Gastrocnemius medialis (tissue), 4 donors: ENCODE measurements at regions not wholly inside any gene's neighbourhood (a gene's known extent, or its start where the extent isn't known, plus 50 kb on each side); places are given as distances from the start of the nearest gene placed in this dataset.

ENCODE experiments used
- ATAC-seq, 2 donors: fragments of 150-250 bp; one replicate each; pipeline ENCODE4 v1.9.1; 2016
- DNase-seq, 2 donors: peaks; one replicate each; pipeline ENCODE4 v3.0.0-alpha.2; 2019
- H3K27ac ChIP-seq, 4 donors: fragments of 200-600 bp; sonication (generic); 1 replicate in 1 of 4; 2 replicates in 3 of 4; pipeline ENCODE4 v1.5.1; 2016 to 2018; ENCODE audit warnings: mild to moderate bottlenecking in 2 of 4, moderate library complexity in 1 of 4
- H3K27me3 ChIP-seq, 3 donors: fragments of 200-600 bp; sonication (generic) in 2 of 3; 1 replicate in 1 of 3; 2 replicates in 2 of 3; pipeline versions ENCODE4 v1.5.1 to v1.6.0; 2016 to 2019; ENCODE audit warnings: mild to moderate bottlenecking in 1 of 3, moderate library complexity in 1 of 3
- H3K36me3 ChIP-seq, 2 donors: fragments of 200-600 bp; sonication (generic) in 1 of 2; one replicate each; pipeline ENCODE4 v1.5.1; 2017 to 2018
- H3K4me1 ChIP-seq, 2 donors: fragments of 200-600 bp; sonication (generic) in 1 of 2; one replicate each; pipeline ENCODE4 v1.5.1; 2016 to 2017; ENCODE audit warnings: mild to moderate bottlenecking in 2 of 2
- H3K4me3 ChIP-seq, 4 donors: fragments of 200-600 bp; sonication (generic) in 3 of 4; 1 replicate in 1 of 4; 2 replicates in 3 of 4; pipeline ENCODE4 v1.5.1; 2016 to 2019; ENCODE audit warnings: mild to moderate bottlenecking in 2 of 4
- H3K9me3 ChIP-seq, 3 donors: fragments of 200-600 bp; sonication (generic) in 2 of 3; 1 replicate in 1 of 3; 2 replicates in 2 of 3; pipeline ENCODE4 v1.5.1; 2016 to 2019
- POLR2A ChIP-seq, 2 donors: fragments of 450-650 bp; IDR thresholded peaks; one replicate each; pipeline ENCODE4 v1.6.1; 2017; ENCODE audit warnings: antibody characterized with exemption in 2 of 2, mild to moderate bottlenecking in 2 of 2, moderate library complexity in 2 of 2
- in situ Hi-C, 4 donors: fragments of 200-750 bp; cut with MboI; loops; one replicate each; pipeline versions ENCODE4 v1.15.0 to v1.8.0; 2017; ENCODE audit warnings: low sequenced_read_pairs in 4 of 4
- intact Hi-C: fragments of 100-400 bp; cut with DNase I; formaldehyde crosslinking; loops from one replicate; pipeline ENCODE4 v1.15.1; 2023; ENCODE audit warnings: low total_unique reads
- TF ChIP-seq, protein P1 (sequence below), 5 experiments: fragments of 450-650 bp in 3 of 5; fragments of 200-600 bp in 2 of 5; sonication (generic) in 2 of 5; IDR thresholded peaks in 4 of 5; conservative IDR thresholded peaks in 1 of 5; 1 replicate in 4 of 5; 2 replicates in 1 of 5; pipeline ENCODE4 v1.5.1; 2016 to 2019; ENCODE audit warnings: antibody characterized with exemption in 5 of 5, mild to moderate bottlenecking in 3 of 5, moderate library complexity in 3 of 5

DNA sequence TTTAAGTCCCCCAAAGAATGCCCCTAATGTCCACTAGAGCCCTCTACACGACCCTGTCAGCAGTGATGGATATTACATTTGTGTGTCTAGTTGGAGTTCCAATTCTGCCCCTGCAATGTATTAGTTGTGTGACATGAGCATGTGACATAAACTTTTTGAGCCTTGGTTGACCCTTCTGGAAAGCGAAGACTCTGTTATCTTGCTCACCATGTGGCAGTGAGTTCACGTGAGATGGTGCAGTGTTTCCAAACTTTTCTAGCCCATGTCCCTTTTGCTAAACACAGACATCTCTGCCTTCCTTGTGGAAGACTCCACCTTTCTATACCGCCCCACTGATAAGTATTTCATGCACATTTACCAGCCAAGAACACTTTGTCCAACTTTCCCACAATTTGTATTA, 87.0 kb upstream of the BOD1 start:
- no peak overlapping the region for H3K4me3 ChIP-seq
- H3K4me1 ChIP-seq, result peaks cover 16 to 19% of the 10 kb centered on the region in 2 donors
- intact Hi-C loops (no loop called here), in situ Hi-C loops (no loop called here)
- ATAC-seq (no peak), DNase-seq (no peak)
- TF ChIP-seq, protein P1, sequence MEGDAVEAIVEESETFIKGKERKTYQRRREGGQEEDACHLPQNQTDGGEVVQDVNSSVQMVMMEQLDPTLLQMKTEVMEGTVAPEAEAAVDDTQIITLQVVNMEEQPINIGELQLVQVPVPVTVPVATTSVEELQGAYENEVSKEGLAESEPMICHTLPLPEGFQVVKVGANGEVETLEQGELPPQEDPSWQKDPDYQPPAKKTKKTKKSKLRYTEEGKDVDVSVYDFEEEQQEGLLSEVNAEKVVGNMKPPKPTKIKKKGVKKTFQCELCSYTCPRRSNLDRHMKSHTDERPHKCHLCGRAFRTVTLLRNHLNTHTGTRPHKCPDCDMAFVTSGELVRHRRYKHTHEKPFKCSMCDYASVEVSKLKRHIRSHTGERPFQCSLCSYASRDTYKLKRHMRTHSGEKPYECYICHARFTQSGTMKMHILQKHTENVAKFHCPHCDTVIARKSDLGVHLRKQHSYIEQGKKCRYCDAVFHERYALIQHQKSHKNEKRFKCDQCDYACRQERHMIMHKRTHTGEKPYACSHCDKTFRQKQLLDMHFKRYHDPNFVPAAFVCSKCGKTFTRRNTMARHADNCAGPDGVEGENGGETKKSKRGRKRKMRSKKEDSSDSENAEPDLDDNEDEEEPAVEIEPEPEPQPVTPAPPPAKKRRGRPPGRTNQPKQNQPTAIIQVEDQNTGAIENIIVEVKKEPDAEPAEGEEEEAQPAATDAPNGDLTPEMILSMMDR (IDR thresholded peaks at IDR 0.05 in 4 of 5, conservative IDR thresholded peaks at IDR 0.05 in 1 of 5), result no peak
- TF ChIP-seq POLR2A (IDR thresholded peaks at IDR 0.05), result no peak
- H3K36me3 ChIP-seq, result no peaks in the 10 kb centered on the region
- H3K27me3 ChIP-seq, result no peaks in the 10 kb centered on the region
- no peak overlapping the region for H3K27ac ChIP-seq
- no peaks in the 10 kb centered on the region for H3K9me3 ChIP-seq

DNA sequence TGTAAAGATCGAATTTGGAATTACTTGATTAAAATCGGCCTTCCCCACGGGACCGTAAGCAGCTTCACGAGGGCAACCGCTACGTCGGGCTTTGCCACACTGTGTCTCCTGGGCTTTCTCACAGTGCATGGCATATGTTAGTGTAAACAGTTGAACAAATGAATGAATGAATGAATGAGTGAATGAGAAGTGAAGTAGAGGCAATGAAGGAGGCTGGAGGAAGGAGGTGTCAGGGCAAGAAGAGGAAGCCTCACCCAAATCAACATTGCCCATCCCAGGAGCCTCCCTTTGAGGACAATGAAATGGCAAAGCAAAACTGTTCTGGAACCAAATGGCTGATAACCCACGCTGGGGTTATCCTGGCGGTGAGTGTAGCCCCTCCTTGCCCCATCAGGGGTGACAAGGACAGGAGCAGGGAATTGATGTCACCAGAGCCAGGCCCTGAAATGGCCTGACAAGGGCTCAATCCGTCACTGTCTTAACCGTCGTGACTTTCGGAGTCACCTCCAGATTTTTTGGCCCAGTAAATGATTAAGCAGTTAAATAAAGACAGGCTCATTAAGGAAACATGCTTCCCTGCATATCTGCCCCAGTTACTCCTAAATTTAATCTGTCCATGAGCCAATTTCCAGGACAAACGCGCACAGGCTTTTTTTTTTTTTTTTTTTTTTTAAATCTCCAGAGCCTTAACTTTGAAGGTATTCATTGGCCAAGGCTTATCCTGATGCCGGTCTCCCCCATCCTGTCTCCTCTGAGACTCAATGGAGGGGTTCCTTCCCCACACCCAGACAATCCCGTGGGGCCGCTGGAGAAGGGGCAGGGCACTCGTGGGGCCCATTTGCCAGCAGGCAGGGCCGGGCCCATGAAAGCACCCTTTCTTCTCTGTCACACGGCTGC, 88.4 kb upstream of the BOD1 start:
- no peaks in the 10 kb centered on the region for H3K36me3 ChIP-seq
- in situ Hi-C loops, result no loop called here
- no peak overlapping the region for H3K27ac ChIP-seq
- H3K27me3 ChIP-seq, result no peaks in the 10 kb centered on the region
- TF ChIP-seq, protein P1 (IDR thresholded peaks at IDR 0.05 in 4 of 5, conservative IDR thresholded peaks at IDR 0.05 in 1 of 5), result no peak
- TF ChIP-seq POLR2A (IDR thresholded peaks at IDR 0.05), result no peak
- ATAC-seq (no peak), DNase-seq (no peak)
- H3K4me1 ChIP-seq, result peaks cover 16 to 19% of the 10 kb centered on the region in 2 donors
- intact Hi-C loops, result loop anchor here (5.0 kb wide), 2 partner anchors 62 to 88 kb away; partner anchors contain the start of gene BOD1
- H3K9me3 ChIP-seq, result no peaks in the 10 kb centered on the region
- H3K4me3 ChIP-seq, result no peak overlapping the region

DNA sequence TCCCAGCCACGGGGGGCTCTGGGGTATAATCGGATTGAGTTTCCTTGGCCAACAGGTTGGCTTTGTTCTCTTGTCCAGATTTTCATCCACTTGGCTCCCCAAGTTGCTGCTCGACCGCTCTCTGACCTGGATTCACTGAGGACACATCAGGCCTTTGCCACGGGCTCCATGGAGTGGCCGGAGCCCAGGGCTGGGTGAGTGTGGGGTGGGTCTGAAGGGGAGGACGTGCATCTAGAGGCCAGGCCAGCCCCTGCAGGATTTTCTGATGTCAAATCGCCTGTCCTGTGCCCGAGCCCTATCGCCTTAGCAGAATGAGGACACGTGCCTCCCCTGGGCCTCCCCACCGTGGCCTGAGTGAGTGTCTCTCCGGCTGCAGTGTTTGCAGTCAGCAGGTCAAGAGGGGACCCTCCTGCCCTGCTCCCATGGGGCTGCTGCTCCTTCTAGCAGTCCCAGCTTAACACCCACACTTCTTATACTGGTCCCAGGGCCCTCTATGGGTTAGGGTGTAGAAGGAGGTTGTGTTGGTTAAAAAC, 89.1 kb upstream of the BOD1 start:
- in situ Hi-C loops, result no loop called here
- Histone ChIP-seq H3K9me3 (no peaks in the 10 kb centered on the region), H3K36me3 (no peaks in the 10 kb centered on the region), H3K4me3 (no peak overlapping the region), H3K27me3 (no peaks in the 10 kb centered on the region), H3K27ac (peak overlapping the region in 2 of 4 donors; percentile 78 to 86), H3K4me1 (peaks cover 16 to 19% of the 10 kb centered on the region in 2 donors)
- no peak for DNase-seq
- TF ChIP-seq, protein P1 (IDR thresholded peaks at IDR 0.05 in 4 of 5, conservative IDR thresholded peaks at IDR 0.05 in 1 of 5), result no peak
- no peak for TF ChIP-seq POLR2A (IDR thresholded peaks at IDR 0.05)
- intact Hi-C loops, result loop anchor here (2.0 to 5.0 kb wide), 3 partner anchors 33 to 88 kb away; partner anchors contain the start of gene BOD1
- no peak for ATAC-seq

DNA sequence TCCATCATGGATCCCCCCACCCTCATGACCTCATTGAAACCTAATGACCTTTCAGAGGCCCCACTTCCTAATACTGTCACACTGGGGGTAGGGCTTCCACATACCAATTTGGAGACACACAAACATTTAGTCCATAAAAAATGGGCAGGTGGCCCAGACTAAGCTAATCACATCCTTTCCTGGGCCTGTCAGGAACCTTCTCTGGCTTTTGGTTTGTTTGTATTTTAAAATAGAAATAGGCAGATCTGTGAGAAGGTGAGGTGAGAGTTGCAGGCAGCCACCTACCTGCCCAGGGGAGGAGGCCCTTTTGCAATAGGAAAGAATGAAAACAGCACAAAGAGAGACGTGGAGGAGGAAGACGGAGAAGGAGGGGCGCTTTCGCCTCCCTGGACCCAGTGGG, 90.2 kb upstream of the BOD1 start:
- DNase-seq (no peak), ATAC-seq (peak in 1 of 2 donors; percentile 3)
- H3K4me1 ChIP-seq, result peaks cover 16 to 19% of the 10 kb centered on the region in 2 donors
- H3K36me3 ChIP-seq, result no peaks in the 10 kb centered on the region
- TF ChIP-seq POLR2A (IDR thresholded peaks at IDR 0.05), result no peak
- no peak overlapping the region for H3K4me3 ChIP-seq
- peak overlapping the region; percentile 78 to 86 (median 84) for H3K27ac ChIP-seq
- intact Hi-C loops (loop anchor here (1.0 to 5.0 kb wide), 4 partner anchors 34 to 89 kb away; partner anchors contain the start of gene BOD1), in situ Hi-C loops (no loop called here)
- H3K9me3 ChIP-seq, result no peaks in the 10 kb centered on the region
- no peaks in the 10 kb centered on the region for H3K27me3 ChIP-seq

DNA sequence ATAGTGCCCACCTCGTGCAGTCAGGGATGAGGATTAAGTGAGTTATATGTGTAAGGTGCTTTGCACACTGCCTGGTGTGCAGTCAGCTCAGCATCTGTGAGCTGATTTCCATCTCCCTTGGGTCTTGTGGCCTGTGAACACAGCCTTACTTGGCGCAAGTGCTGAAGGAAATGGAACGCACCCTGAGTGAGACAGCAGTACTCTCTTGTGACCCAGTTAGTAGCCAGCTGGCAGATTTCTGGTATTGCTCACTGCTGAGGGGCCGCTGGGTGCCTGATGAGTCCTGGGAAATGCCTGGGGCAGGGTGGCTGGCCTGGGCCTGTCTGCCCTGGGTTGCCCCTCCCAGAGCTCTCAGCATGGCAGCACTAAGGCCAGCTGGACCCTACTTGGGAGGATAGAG, 90.9 kb upstream of the BOD1 start:
- no peaks in the 10 kb centered on the region for H3K36me3 ChIP-seq
- no peak overlapping the region for H3K4me3 ChIP-seq
- H3K9me3 ChIP-seq, result no peaks in the 10 kb centered on the region
- intact Hi-C loops (loop anchor here (1.0 to 5.0 kb wide), 4 partner anchors 35 to 90 kb away; partner anchors contain the start of gene BOD1), in situ Hi-C loops (no loop called here)
- no peaks in the 10 kb centered on the region for H3K27me3 ChIP-seq
- peaks cover 16 to 19% of the 10 kb centered on the region in 2 donors for H3K4me1 ChIP-seq
- peak; percentile 93 to 97 for DNase-seq
- peak overlapping the region; percentile 78 to 86 (median 84) for H3K27ac ChIP-seq
- TF ChIP-seq POLR2A (IDR thresholded peaks at IDR 0.05), result peak; percentile 15 to 37
- TF ChIP-seq, protein P1 (IDR thresholded peaks at IDR 0.05 in 4 of 5, conservative IDR thresholded peaks at IDR 0.05 in 1 of 5), result no peak
- peak; percentile 98 to 99 for ATAC-seq
